Gastrocnemius medialis (tissue), 4 donors: ENCODE measurements at regions not wholly inside any gene's neighbourhood (a gene's known extent, or its start where the extent isn't known, plus 50 kb on each side); places are given as distances from the start of the nearest gene placed in this dataset.

Experiments used
- CTCF ChIP-seq, 5 experiments: fragments of 450-650 bp in 3 of 5; fragments of 200-600 bp in 2 of 5; sonication (generic) in 2 of 5; IDR thresholded peaks in 4 of 5; conservative IDR thresholded peaks in 1 of 5; 1 replicate in 4 of 5; 2 replicates in 1 of 5; pipeline ENCODE4 v1.5.1; 2016 to 2019; ENCODE audit warnings: antibody characterized with exemption in 5 of 5, mild to moderate bottlenecking in 3 of 5, moderate library complexity in 3 of 5
- POLR2A ChIP-seq, 2 donors: fragments of 450-650 bp; IDR thresholded peaks; one replicate each; pipeline ENCODE4 v1.6.1; 2017; ENCODE audit warnings: antibody characterized with exemption in 2 of 2, mild to moderate bottlenecking in 2 of 2, moderate library complexity in 2 of 2

- TF ChIP-seq CTCF (IDR thresholded peaks at IDR 0.05 in 4 of 5, conservative IDR thresholded peaks at IDR 0.05 in 1 of 5) (no peak), POLR2A (IDR thresholded peaks at IDR 0.05) (no peak)
Measured at GRCh38 chr15:70279096-70279495, 181.4 kb upstream of the TLE3 start.
